ENCODE measurements at regions not wholly inside any gene's neighbourhood (a gene's known extent, or its start where the extent isn't known, plus 50 kb on each side); places are given as distances from the start of the nearest gene placed in this dataset.

- no peak for DNase-seq
Measured at GRCh38 chr5:164051745-164052144, 546.3 kb downstream of the MAT2B start.

DNA sequence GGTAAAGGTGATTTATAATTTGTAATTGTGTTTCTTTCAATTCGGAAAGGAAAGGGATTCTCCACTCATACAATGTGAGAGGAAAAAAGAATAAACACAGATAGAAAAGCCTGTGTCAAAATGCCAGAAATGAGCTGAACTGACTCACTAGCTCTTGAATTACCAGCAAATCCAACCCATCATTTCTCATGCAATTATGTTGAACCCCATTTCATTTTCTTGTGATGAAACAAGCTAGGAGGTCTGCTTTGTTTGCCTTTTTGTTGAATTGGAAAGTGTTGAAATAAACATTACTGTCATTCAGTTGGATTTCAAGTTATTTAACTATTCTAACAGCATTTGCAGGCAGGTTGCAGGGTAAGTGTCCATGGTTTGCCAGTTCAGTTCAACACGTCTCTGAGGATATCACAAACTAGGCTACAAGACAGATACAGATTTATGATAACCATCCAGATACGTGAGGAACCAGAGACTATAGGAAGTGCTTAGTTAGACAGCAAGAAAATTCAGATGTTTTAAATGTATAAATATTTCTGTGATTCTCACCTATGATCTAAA is 547.2 kb downstream of the MAT2B start:
- no peak for DNase-seq

- no peak for DNase-seq
Measured at GRCh38 chr5:164053123-164053522, 547.7 kb downstream of the MAT2B start.

- DNase-seq: no peak
Measured at GRCh38 chr5:164054461-164054860, 549.0 kb downstream of the MAT2B start.

DNA sequence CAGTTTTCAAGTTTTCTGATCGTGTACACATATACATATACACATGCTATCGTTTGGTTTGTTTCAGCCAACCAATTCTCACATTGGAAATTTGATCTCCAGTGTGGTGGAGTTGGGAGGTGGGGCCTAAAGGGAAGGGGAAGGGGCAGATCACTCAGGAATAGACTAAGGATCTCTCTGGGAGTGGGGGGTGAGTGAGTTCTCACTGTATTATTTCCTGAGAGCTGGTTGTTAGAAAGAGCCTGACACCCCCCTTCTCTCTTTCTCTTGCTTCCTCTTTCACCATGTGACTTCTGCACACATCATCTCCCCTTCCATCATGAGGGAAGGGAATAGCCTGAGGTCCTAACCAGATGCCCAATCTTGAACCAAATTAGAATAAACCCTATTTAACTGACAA is 551.7 kb downstream of the MAT2B start:
- no peak for DNase-seq

GRCh38 chr5:164058621-164059020 is 553.2 kb downstream of the MAT2B start:
- DNase-seq: no peak

- no peak for DNase-seq
Measured at GRCh38 chr5:164059471-164059870, 554.1 kb downstream of the MAT2B start.

GRCh38 chr5:164060786-164061355 is 555.5 kb downstream of the MAT2B start:
- no peak for DNase-seq

DNA sequence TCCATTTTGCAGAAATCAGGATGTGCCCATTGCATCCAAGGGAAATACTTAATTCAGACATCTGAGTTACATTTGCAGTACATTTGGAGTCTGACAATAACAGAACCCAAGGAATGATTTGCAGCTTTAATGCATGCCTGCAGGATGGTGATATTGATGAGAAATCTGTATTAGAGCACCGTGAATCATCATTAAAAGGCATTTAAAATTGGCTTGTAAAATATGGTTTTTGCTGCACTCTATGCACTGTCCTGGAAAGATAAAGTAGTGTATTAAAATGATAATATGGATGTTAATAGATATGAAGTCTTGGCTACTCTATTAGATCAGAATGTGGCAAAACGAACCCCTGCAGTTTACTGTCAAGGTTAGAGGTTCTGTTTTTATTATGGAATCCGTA is 556.9 kb downstream of the MAT2B start:
- DNase-seq: no peak

- DNase-seq: no peak
Measured at GRCh38 chr5:164065266-164065665, 559.8 kb downstream of the MAT2B start.

DNA sequence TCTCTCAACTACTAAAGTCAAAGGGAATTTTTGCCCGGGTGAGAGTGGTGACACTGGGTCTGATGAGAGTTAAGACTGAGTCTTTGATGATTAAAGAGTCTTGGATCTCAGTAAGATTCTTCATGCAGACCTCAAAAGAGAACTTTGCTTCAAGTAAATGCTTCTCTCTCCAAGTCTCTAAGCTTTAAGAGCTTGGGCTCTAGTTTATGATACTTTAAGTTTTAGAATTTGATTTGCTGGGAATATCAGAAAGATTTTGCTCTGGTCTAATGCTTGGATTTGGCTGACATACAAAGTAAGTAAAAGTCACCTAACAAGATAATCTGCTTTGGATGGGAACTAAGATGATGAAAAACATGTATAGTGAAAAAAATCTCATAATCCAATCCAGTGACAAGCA is 566.3 kb downstream of the MAT2B start:
- DNase-seq: no peak

DNA sequence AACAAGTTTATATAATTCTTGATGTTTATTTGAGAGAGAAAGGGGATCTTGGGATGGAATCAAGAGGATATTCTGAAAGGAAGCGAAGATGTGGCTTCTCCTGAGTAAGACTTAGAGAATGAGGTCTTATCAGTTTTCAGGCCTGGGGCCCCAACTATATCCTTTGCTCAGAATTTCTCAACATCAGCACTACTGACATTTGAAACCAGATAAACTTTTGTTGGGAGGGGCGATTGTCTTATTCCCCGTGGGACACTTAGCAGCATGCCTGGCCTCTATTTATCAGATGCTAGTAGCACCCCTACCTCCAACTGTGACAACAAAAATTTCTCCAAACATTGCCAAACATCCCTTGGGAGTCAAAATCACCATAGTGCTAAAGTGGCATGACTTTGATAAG is 567.7 kb downstream of the MAT2B start:
- no peak for DNase-seq

DNA sequence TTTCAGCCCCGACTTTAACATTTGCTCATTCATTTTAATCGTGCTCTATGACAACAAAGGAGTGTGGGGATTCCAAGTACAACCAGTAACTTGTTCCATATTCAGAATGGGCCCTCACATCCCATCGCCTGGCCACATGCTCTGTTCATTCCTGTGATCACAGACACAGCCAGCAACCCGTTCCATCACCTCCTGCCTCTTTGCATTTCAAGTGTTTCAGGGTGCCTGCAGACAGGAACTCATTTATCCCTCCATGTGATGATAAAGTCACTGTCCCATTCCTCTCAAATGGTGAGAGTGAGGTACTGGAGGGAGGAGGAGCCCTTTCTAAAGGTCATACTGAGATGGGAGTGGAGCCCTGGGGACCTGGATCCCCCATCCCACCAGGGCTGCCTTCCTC is 571.1 kb downstream of the MAT2B start:
- no peak for DNase-seq

DNA sequence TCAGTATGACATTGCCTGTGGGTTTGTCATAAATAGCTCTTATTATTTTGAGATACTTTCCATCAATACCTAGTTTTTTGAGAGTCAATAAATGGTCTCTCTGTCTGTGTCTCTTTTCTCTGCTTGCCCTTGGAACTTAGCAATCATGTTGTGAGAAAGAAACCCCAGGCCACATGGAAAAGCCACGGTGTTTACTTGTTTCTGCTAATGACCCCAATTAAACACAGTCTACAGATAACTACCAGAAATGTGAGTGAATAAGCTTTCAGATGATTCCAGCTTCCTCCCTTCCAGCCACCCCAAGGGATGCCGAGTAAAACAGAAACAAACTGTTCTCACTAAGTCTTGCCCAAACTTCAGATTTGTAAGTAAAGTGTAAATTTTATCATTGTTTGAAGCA is 584.9 kb downstream of the MAT2B start:
- no peak for DNase-seq

- DNase-seq: no peak
Measured at GRCh38 chr5:164091836-164092235, 586.4 kb downstream of the MAT2B start.

DNA sequence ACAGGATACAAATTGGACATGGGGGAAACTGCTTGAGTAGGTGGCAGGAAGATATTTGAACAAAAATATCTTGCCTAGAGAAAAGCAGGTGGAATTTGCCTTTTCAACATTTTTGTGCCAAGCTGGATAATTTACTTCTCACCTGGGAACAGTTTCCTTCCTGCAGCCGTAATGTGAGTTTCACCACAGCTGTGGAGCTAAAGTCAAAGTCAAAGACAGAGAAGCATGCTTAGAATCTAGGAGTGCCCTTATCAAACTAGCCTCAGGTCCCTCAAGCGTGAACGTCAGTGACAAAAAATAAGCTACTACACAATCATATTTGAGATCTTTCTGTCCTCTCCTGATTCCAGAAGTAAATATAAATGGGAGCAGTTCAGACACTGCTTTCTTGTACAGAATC is 588.9 kb downstream of the MAT2B start:
- DNase-seq: no peak

GRCh38 chr5:164097749-164098148 is 592.3 kb downstream of the MAT2B start:
- DNase-seq: no peak

- no peak for DNase-seq
Measured at GRCh38 chr5:164098531-164098930, 593.1 kb downstream of the MAT2B start.

DNA sequence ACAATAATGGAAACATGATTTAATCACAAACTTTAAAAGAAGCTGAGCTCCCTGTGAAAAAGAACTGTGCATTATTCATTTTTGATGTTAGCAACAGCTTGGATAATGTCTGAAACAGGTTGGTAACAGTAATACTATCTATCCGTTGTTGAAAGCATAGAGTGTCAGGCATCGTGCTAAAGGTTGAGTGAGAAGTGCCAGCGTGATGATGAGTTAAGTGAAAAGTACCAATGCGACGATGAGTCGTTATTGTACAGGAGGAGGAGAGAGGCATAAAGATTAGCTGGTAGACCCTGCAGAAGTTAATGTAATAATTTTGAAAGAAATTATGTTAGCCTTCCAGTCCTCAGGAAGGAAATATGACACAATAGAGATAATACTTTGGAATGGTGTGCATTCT is 593.6 kb downstream of the MAT2B start:
- DNase-seq: no peak

DNA sequence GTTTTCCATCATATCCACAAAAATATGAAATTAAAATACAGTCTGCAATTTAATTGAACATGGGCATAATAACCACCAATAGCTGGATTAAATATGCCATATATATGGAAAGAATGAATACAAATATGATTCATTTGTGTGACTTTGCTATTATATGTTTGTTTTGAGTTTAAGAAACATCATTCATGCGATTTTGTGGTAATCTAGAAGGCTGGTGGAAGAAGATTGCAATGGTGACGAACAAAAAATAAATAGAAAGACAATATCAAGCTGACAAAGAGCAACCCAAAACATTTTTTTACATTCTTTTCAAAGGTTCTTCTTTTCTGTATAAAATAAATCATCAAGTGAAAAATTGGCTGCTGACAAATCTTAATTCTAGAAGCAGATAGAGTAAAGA is 610.0 kb downstream of the MAT2B start:
- no peak for DNase-seq

GRCh38 chr5:164119806-164120447 is 614.5 kb downstream of the MAT2B start:
- DNase-seq: no peak

- DNase-seq: no peak
Measured at GRCh38 chr5:164127527-164127926, 622.1 kb downstream of the MAT2B start.

- no peak for DNase-seq
Measured at GRCh38 chr5:164132358-164132757, 626.9 kb downstream of the MAT2B start.

DNA sequence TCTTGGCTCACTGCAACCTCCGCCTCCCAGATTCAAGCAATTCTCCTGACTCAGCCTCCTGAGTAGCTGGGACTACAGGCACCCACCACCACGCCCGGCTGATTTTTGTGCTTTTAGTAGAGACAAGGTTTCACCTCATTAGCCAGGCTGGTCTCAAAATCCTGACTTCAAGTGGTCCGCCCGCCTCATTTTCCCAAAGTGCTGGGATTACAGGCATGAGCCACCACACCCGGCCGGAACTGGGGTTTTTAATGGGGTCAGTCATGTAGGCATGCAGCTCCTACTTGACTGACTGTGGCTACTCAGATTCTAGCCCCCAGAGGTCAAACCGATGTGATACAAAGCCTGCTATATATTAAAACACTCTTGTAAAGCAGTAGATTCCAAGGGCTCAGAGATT is 631.7 kb downstream of the MAT2B start:
- no peak for DNase-seq

GRCh38 chr5:164139423-164139822 is 634.0 kb downstream of the MAT2B start:
- no peak for DNase-seq

Measured in activated CD4-positive, alpha-beta T cell treated with anti-CD3 and anti-CD28 coated beads, Interleukin-10, Interleukin-2, amounts not matched to agents 100 ng/mL and 50 ng/mL, durations not matched to agents 16 hours and 8 hours (primary cell).